ENCODE measurements at regions not wholly inside any gene's neighbourhood (a gene's known extent, or its start where the extent isn't known, plus 50 kb on each side); places are given as distances from the start of the nearest gene placed in this dataset.

GRCh38 chr15:95979286-95979685 is 351.2 kb upstream of the NR2F2 start:
- no peak overlapping the region for H3K4me3 ChIP-seq (ENCODE audit: low read depth, low read length)
- TF ChIP-seq CTCF (IDR thresholded peaks at IDR 0.05; ENCODE audit: borderline replicate concordance, insufficient read depth, low read depth, low read length), result no peak

DNA sequence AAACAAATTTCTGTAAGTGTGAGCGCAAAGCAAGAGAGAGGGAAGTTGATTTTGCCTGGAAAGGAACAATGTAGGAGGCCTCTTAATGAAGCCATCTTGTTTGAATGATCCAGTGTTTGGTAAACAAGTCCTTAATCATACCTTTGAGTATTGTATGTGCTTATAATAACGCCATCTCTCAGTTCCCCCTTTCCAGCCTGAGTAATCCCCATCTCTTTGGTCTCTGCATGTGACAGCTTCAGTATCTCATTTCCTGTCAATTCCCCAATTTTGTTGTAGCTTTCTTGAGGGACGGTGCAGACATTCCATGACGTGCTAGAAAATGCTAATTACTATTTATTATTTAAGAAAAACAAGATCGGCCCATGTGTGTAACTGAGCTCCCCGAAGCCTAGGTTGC is 349.3 kb upstream of the NR2F2 start:
- H3K4me3 ChIP-seq (ENCODE audit: low read depth, low read length), result no peak overlapping the region
- no peak for TF ChIP-seq CTCF (IDR thresholded peaks at IDR 0.05; ENCODE audit: borderline replicate concordance, insufficient read depth, low read depth, low read length)

DNA sequence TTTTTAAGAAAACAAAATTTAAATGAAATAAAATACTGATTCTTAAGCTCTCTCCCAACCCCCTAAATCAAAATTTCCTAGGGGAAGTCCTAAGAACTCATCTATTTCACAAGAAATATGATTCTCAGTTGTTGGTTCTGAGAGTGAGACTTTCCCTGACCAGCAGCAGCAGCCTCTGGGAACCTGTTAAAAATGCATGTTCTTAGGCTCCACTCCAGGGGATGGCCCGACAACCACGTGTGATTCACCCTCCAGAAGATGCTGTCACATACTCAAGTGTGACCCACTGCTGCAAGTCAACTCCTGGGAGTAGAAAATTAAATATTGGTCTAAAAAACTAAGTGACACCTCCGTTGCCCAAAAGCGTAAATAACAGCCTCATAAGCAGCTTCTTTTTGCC is 343.2 kb upstream of the NR2F2 start:
- H3K4me3 ChIP-seq (ENCODE audit: low read depth, low read length), result no peak overlapping the region
- TF ChIP-seq CTCF (IDR thresholded peaks at IDR 0.05; ENCODE audit: borderline replicate concordance, insufficient read depth, low read depth, low read length), result no peak

GRCh38 chr15:95987886-95988573 is 342.5 kb upstream of the NR2F2 start:
- no peak overlapping the region for H3K4me3 ChIP-seq (ENCODE audit: low read depth, low read length)
- no peak for TF ChIP-seq CTCF (IDR thresholded peaks at IDR 0.05; ENCODE audit: borderline replicate concordance, insufficient read depth, low read depth, low read length)

GRCh38 chr15:95988574-95988887 is 342.0 kb upstream of the NR2F2 start:
- H3K4me3 ChIP-seq (ENCODE audit: low read depth, low read length), result no peak overlapping the region
- TF ChIP-seq CTCF (IDR thresholded peaks at IDR 0.05; ENCODE audit: borderline replicate concordance, insufficient read depth, low read depth, low read length), result no peak

- TF ChIP-seq CTCF (IDR thresholded peaks at IDR 0.05; ENCODE audit: borderline replicate concordance, insufficient read depth, low read depth, low read length), result no peak
- H3K4me3 ChIP-seq (ENCODE audit: low read depth, low read length), result no peak overlapping the region
These were observed 341.1 kb upstream of the NR2F2 start for GRCh38 chr15:95989392-95989791.

GRCh38 chr15:95990833-95991232 is 339.7 kb upstream of the NR2F2 start:
- TF ChIP-seq CTCF (IDR thresholded peaks at IDR 0.05; ENCODE audit: borderline replicate concordance, insufficient read depth, low read depth, low read length), result no peak
- H3K4me3 ChIP-seq (ENCODE audit: low read depth, low read length), result no peak overlapping the region
